ENCODE measurements at regions not wholly inside any gene's neighbourhood (a gene's known extent, or its start where the extent isn't known, plus 50 kb on each side); places are given as distances from the start of the nearest gene placed in this dataset.

DNA sequence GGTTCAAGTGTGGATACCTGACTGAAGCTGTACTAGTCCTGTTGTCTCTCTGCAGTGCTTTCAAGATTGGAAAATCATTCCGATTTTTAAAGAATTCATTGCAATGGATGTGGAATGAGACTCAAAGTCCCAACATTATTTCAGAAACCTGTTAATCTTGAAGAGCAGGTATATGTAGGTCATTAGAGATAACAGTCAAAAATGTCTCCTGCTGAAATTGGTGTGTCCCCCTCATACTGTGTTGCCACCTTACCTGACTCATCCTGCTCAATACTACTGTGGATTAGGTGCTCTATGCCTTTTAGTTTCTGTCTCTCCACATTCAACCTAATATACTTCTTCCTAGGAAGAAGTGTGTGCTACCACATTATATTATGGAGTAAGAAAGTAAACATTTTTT, 91.1 kb upstream of the NR3C1 start:
- WGBS, 2 experiments (ENCODE audit: extremely low coverage in 1 of 2, insufficient coverage in 1 of 2, insufficient read length in 1 of 2, insufficient replicate concordance in 2 of 2, low coverage in 1 of 2, low lambda C conversion rate in 2 of 2, missing lambda C conversion rate in 1 of 2), result 92% methylated on average over 1 of the region's 1 CpG; no CpG with 5 or more reads in 1 of the 2 experiments
- Histone ChIP-seq H3K9ac (replicated peaks in 1 of 4; ENCODE audit: extremely low read depth in 1 of 4, low read depth in 3 of 4, low read length in 3 of 4) (no peak overlapping the region), H2BK15ac (ENCODE audit: low read length) (no peak overlapping the region), H3K4me2 (ENCODE audit: insufficient read depth in 1 of 2, low read depth in 2 of 2, low read length in 2 of 2) (no peak overlapping the region), H3K18ac (ENCODE audit: extremely low read depth, low read length) (no peak overlapping the region), H3K14ac (ENCODE audit: insufficient read length) (no peak overlapping the region), H4K20me1 (replicated peaks in 1 of 2; ENCODE audit: control insufficient read depth in 1 of 2, insufficient read depth in 2 of 2, low read length in 2 of 2) (no peaks in the 10 kb centered on the region), H3K79me1 (ENCODE audit: low read depth, low read length) (no peaks in the 10 kb centered on the region), H2AK5ac (ENCODE audit: low read depth, low read length) (no peak overlapping the region), H3K4ac (replicated peaks; ENCODE audit: insufficient read length, low read depth, low read length) (no peak overlapping the region), H3K79me2 (ENCODE audit: control insufficient read depth in 1 of 2, insufficient read depth in 2 of 2, low read length in 2 of 2) (no peaks in the 10 kb centered on the region), H2BK120ac (replicated peaks; ENCODE audit: low read depth, low read length) (no peak overlapping the region), H3K9me3 (ENCODE audit: insufficient read depth in 2 of 2, low read depth in 1 of 2, low read length in 1 of 2) (no peaks in the 10 kb centered on the region), H4K5ac (ENCODE audit: insufficient read length, low read depth, low read length) (no peak overlapping the region), H2BK12ac (ENCODE audit: low read depth, low read length) (no peak overlapping the region), H3K27me3 (replicated peaks in 1 of 4; ENCODE audit: control insufficient read depth in 3 of 4, extremely low read depth in 1 of 4, insufficient read depth in 3 of 4, low read length in 3 of 4) (no peaks in the 10 kb centered on the region), H4K8ac (ENCODE audit: extremely low read depth, insufficient read depth, low read length) (no peak overlapping the region), H3K4me3 (ENCODE audit: extremely low read depth in 1 of 4, insufficient read depth in 2 of 4, low read depth in 3 of 4, low read length in 4 of 4) (no peak overlapping the region), H2BK5ac (ENCODE audit: low read depth, low read length) (no peak overlapping the region), H3K27ac (ENCODE audit: low read depth, low read length) (no peak overlapping the region), H3K56ac (replicated peaks; ENCODE audit: insufficient read length, low read depth, low read length) (no peak overlapping the region), H3K36me3 (ENCODE audit: control insufficient read depth in 2 of 4, insufficient read depth in 4 of 4, low read length in 3 of 4) (no peaks in the 10 kb centered on the region), H3K23me2 (ENCODE audit: low read depth, low read length) (no peaks in the 10 kb centered on the region), H2AFZ (ENCODE audit: low read length) (no peak overlapping the region), H2BK20ac (ENCODE audit: low read length) (no peak overlapping the region), H3K4me1 (replicated peaks in 1 of 4; ENCODE audit: control insufficient read depth in 3 of 4, insufficient read depth in 4 of 4, low read length in 3 of 4) (no peaks in the 10 kb centered on the region), H3K23ac (ENCODE audit: insufficient read length) (no peak overlapping the region), H4K91ac (replicated peaks; ENCODE audit: insufficient read length, low read length) (no peak overlapping the region)
- CTCF ChIA-PET (ENCODE audit: partially characterized antibody), result no interaction called here
- POLR2A ChIA-PET (ENCODE audit: partially characterized antibody), result interaction anchor here (0.6 kb wide), 1 partner anchor 658 kb away, joined by 5 read pairs; no protein-coding TSS in a partner anchor
- DNase-seq (ENCODE audit: low read depth in 1 of 2, low spot score in 2 of 2) (no peak), FAIRE-seq (no peak)
- TF ChIP-seq TAF1 (IDR thresholded peaks at IDR 0.05; ENCODE audit: low read depth, low read length) (no peak), POLR2AphosphoS5 (IDR thresholded peaks at IDR 0.05; ENCODE audit: low read depth, low read length) (no peak), GABPA (IDR thresholded peaks at IDR 0.05; ENCODE audit: borderline replicate concordance, insufficient read depth, low read length) (no peak), SRF (IDR thresholded peaks at IDR 0.05; ENCODE audit: low read depth, low read length) (no peak), RBBP5 (IDR thresholded peaks at IDR 0.05; ENCODE audit: borderline replicate concordance, low read depth, low read length) (no peak), RAD21 (IDR thresholded peaks at IDR 0.05 in 1 of 2, conservative IDR thresholded peaks at IDR 0.05 in 1 of 2; ENCODE audit: low read depth in 2 of 2, low read length in 2 of 2) (no peak), JUND (IDR thresholded peaks at IDR 0.05; ENCODE audit: low read length) (no peak), CHD2 (IDR thresholded peaks at IDR 0.05; ENCODE audit: low read length) (no peak), SIX5 (IDR thresholded peaks at IDR 0.05; ENCODE audit: low read depth, low read length) (no peak), EZH2 (IDR thresholded peaks at IDR 0.05; ENCODE audit: low read depth, low read length, severe bottlenecking) (no peak), PHF8 (conservative IDR thresholded peaks at IDR 0.05; ENCODE audit: low read depth, low read length) (no peak), SUZ12 (IDR thresholded peaks at IDR 0.05; ENCODE audit: low read length) (no peak), SP4 (IDR thresholded peaks at IDR 0.05; ENCODE audit: low read length) (no peak), SP2 (IDR thresholded peaks at IDR 0.05; ENCODE audit: low read length) (no peak), RXRA (IDR thresholded peaks at IDR 0.05; ENCODE audit: insufficient read depth, low read depth, low read length) (no peak)
- TF ChIP-seq, protein P1, sequence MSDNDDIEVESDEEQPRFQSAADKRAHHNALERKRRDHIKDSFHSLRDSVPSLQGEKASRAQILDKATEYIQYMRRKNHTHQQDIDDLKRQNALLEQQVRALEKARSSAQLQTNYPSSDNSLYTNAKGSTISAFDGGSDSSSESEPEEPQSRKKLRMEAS (IDR thresholded peaks at IDR 0.05), result no peak
